K562 (cell line): ENCODE measurements at regions not wholly inside any gene's neighbourhood (a gene's known extent, or its start where the extent isn't known, plus 50 kb on each side); places are given as distances from the start of the nearest gene placed in this dataset.

Experiments
- ATAC-seq: fragments of 200-7000 bp; cut with Tn5 transposase; 3 replicates; pipeline ENCODE4 v1.9.1; 2020; ENCODE audit warnings: moderate library complexity
- BruUV-seq: library from RNA; stranded (reverse); fragments of 400-500 nt; replicated peaks from 2 replicates; lab custom pipeline; 2021; lab: Mats Ljungman, UMichigan
- CTCF ChIA-PET: fragments of 300-600 bp; formaldehyde crosslinking; extraction: SDS; loops from one replicate; lab custom pipeline; 2021; ENCODE audit warnings: low intra/inter-chr PET ratio; lab: Yijun Ruan, JAX
- POLR2A ChIA-PET: fragments of 300-600, 350-650 bp; sonication (Branson Sonifier 250); formaldehyde crosslinking; extraction: SDS; loops from one replicate; lab custom pipeline; 2021; ENCODE audit warnings: antibody characterized with exemption, inconsistent platforms; lab: Yijun Ruan, JAX
- DNase-seq, 4 experiments: peaks; one replicate each; pipeline versions ENCODE4 v3.0.0 to v3.0.0-alpha.2; 2011 to 2018; ENCODE audit warnings: low spot score in 3 of 4, mixed read lengths in 3 of 4; ENCODE audit errors: extremely low read depth in 1 of 4
- FAIRE-seq: peaks from 2 replicates; lab custom pipeline; 2011; peaks lifted over from hg19 to GRCh38; lab: Jason Lieb, UNC
- H2AFZ ChIP-seq: 2 replicates; pipeline ENCODE4 v1.6.0; 2011; ENCODE audit warnings: low read depth, low read length, control low read depth, inconsistent platforms
- H3K27ac ChIP-seq: fragments of 200-600 bp; 3 replicates; pipeline ENCODE4 v1.8.0; 2011; ENCODE audit warnings: low read depth, mild to moderate bottlenecking, control low read depth, inconsistent platforms, low read length, moderate library complexity, mixed read lengths; ENCODE audit errors: extremely low read depth
- H3K27me3 ChIP-seq, 2 experiments: fragments of 300-600 bp in 1 of 2; 2 replicates in 1 of 2; 3 replicates in 1 of 2; pipeline versions ENCODE4 v1.6.0 to v1.8.0; 2011; ENCODE audit warnings: inconsistent platforms in 2 of 2, low read length in 2 of 2, mild to moderate bottlenecking in 1 of 2, mixed read lengths in 1 of 2, moderate library complexity in 1 of 2; ENCODE audit not compliant: control insufficient read depth in 2 of 2, insufficient read depth in 2 of 2
- H3K36me3 ChIP-seq: fragments of 300-600 bp; 3 replicates; pipeline ENCODE4 v1.8.0; 2011; ENCODE audit warnings: mild to moderate bottlenecking, low read length, inconsistent platforms; ENCODE audit not compliant: control insufficient read depth, insufficient read depth
- H3K4me1 ChIP-seq, 2 experiments: fragments of 200-600 bp in 1 of 2; replicated peaks in 1 of 2; 2 replicates in 1 of 2; 3 replicates in 1 of 2; pipeline versions ENCODE4 v1.5.1 to v1.8.0; 2011; ENCODE audit warnings: inconsistent platforms in 2 of 2, low read length in 2 of 2, mild to moderate bottlenecking in 1 of 2, mixed read lengths in 1 of 2, moderate library complexity in 1 of 2; ENCODE audit not compliant: control insufficient read depth in 2 of 2, insufficient read depth in 2 of 2
- H3K4me2 ChIP-seq: 2 replicates; pipeline ENCODE4 v1.6.1; 2011; ENCODE audit warnings: low read length, control low read depth, inconsistent platforms, mixed read lengths; ENCODE audit not compliant: insufficient read depth
- H3K4me3 ChIP-seq: fragments of 200-600 bp; sonication (generic), shearing (Covaris generic); 2 replicates; pipeline ENCODE4 v1.5.1; 2016; ENCODE audit warnings: control low read depth, inconsistent platforms
- H3K79me2 ChIP-seq: fragments of 200-600 bp; 3 replicates; pipeline ENCODE4 v1.8.0; 2011; ENCODE audit warnings: low read length, inconsistent platforms; ENCODE audit not compliant: control insufficient read depth, insufficient read depth
- H3K9ac ChIP-seq, 2 experiments: 2 replicates each; pipeline versions ENCODE4 v1.6.0 to v1.6.1; 2011; ENCODE audit warnings: low read depth in 2 of 2, low read length in 2 of 2, control low read depth in 1 of 2, inconsistent platforms in 1 of 2, mild to moderate bottlenecking in 1 of 2, mixed read lengths in 1 of 2; ENCODE audit not compliant: insufficient read depth in 1 of 2
- H3K9me1 ChIP-seq: one replicate; pipeline ENCODE4 v1.6.0; 2011; ENCODE audit warnings: inconsistent platforms, mild to moderate bottlenecking, low read length, moderate library complexity; ENCODE audit not compliant: control insufficient read depth, insufficient read depth
- H3K9me3 ChIP-seq: replicated peaks from 2 replicates; pipeline ENCODE4 v1.5.1; 2011; ENCODE audit warnings: low read depth, low read length, inconsistent platforms; ENCODE audit not compliant: control insufficient read depth, insufficient read depth
- H4K20me1 ChIP-seq: replicated peaks from 2 replicates; pipeline ENCODE4 v1.6.1; 2011; ENCODE audit warnings: low read length, inconsistent platforms, mixed read lengths; ENCODE audit not compliant: control insufficient read depth, insufficient read depth
- BRF1 ChIP-seq: IDR thresholded peaks from 3 replicates; pipeline ENCODE4 v1.6.1; 2011; ENCODE audit warnings: borderline replicate concordance, mild to moderate bottlenecking; ENCODE audit not compliant: insufficient read length; ENCODE audit errors: extremely low read depth
- BRF2 ChIP-seq: IDR thresholded peaks from 3 replicates; pipeline ENCODE4 v1.6.1; 2011; ENCODE audit warnings: borderline replicate concordance, mild to moderate bottlenecking; ENCODE audit not compliant: insufficient read length, insufficient read depth
- CBX8 ChIP-seq: fragments of 200-600 bp; sonication (generic); IDR thresholded peaks from 2 replicates; pipeline ENCODE4 v1.6.1; 2012; ENCODE audit warnings: borderline replicate concordance, mixed run types, low read depth, mild to moderate bottlenecking, moderate library complexity, mixed read lengths, low read length, control low read depth, inconsistent platforms; ENCODE audit not compliant: poor library complexity, severe bottlenecking; ENCODE audit errors: extremely low read depth
- CCAR2 ChIP-seq: fragments of 200-400 bp; formaldehyde crosslinking; IDR thresholded peaks from 2 replicates; pipeline ENCODE4 v1.6.1; 2017; ENCODE audit warnings: mild to moderate bottlenecking, low read depth, low read length
- CTCF ChIP-seq, 3 experiments: IDR thresholded peaks in 2 of 3; conservative IDR thresholded peaks in 1 of 3; 2 replicates each; pipeline ENCODE4 v1.5.1; 2011 to 2012; ENCODE audit warnings: low read length in 3 of 3, mild to moderate bottlenecking in 3 of 3, control low read depth in 2 of 3, improper control_type of control experiment in 1 of 3, inconsistent platforms in 1 of 3, low read depth in 1 of 3, mixed read lengths in 1 of 3, moderate library complexity in 1 of 3; ENCODE audit not compliant: insufficient read depth in 2 of 3
- CTCFL ChIP-seq: IDR thresholded peaks from 2 replicates; pipeline ENCODE4 v1.6.1; 2011; ENCODE audit warnings: borderline replicate concordance, low read depth, mild to moderate bottlenecking, moderate library complexity, low read length; ENCODE audit not compliant: insufficient read depth, poor library complexity, severe bottlenecking
- HDGF ChIP-seq: fragments of 450-650 bp; IDR thresholded peaks from 2 replicates; pipeline ENCODE4 v1.6.1; 2016
- MAFK ChIP-seq: IDR thresholded peaks from 2 replicates; pipeline ENCODE4 v1.6.1; 2011; ENCODE audit warnings: low read length, improper control_type of control experiment
- MAZ ChIP-seq, 2 experiments: fragments of 450-650 bp in 1 of 2; sonication (generic) in 1 of 2; formaldehyde crosslinking; IDR thresholded peaks in 1 of 2; conservative IDR thresholded peaks in 1 of 2; 2 replicates each; pipeline versions ENCODE4 v1.4.0 to v1.5.0; 2020; ENCODE audit warnings: mild to moderate bottlenecking in 1 of 2, missing genetic modification reagents in 1 of 2
- NR2C1 ChIP-seq, 2 experiments: fragments of 450-650 bp; IDR thresholded peaks; 2 replicates each; pipeline ENCODE4 v1.6.1; 2017; ENCODE audit warnings: mild to moderate bottlenecking in 2 of 2, antibody characterized with exemption in 1 of 2, inconsistent platforms in 1 of 2, missing compliant biosample characterization in 1 of 2, missing genetic modification characterization in 1 of 2
- NUFIP1 ChIP-seq: fragments of 450-650 bp; IDR thresholded peaks from 2 replicates; pipeline ENCODE4 v1.6.1; 2018; ENCODE audit not compliant: partially characterized antibody
- STAT5B ChIP-seq: fragments of 250-450 bp; sonication (Bioruptor Pico); IDR thresholded peaks from 2 replicates; pipeline ENCODE4 v1.8.0; 2021; ENCODE audit warnings: mild to moderate bottlenecking, inconsistent platforms
- TARDBP ChIP-seq: fragments of 450-650 bp; IDR thresholded peaks from 2 replicates; pipeline ENCODE4 v1.6.1; 2016
- ZNF143 ChIP-seq: sonication (generic); formaldehyde crosslinking; IDR thresholded peaks from 2 replicates; pipeline ENCODE4 v1.9.0; 2022; ENCODE audit warnings: mild to moderate bottlenecking, missing genetic modification reagents
- WGBS: fragments of 100-300 bp; shearing (Covaris generic); methylation state at CpG from one replicate; pipeline ENCODE4 v1.1.6; 2016; ENCODE audit warnings: low coverage, mixed read lengths; ENCODE audit not compliant: insufficient coverage; ENCODE audit errors: missing lambda C conversion rate; 5-methylcytosine and 5-hydroxymethylcytosine counted together
- in situ Hi-C: fragments of 300-500 bp; cut with MboI; formaldehyde crosslinking; loops from 4 replicates; pipeline ENCODE4 v1.15.0; 2018; ENCODE audit warnings: inconsistent platforms, mixed read lengths
- intact Hi-C: fragments of 100-400 bp; cut with micrococcal nuclease; formaldehyde crosslinking; loops from 2 replicates; pipeline ENCODE4 v1.14.2; 2022

DNA sequence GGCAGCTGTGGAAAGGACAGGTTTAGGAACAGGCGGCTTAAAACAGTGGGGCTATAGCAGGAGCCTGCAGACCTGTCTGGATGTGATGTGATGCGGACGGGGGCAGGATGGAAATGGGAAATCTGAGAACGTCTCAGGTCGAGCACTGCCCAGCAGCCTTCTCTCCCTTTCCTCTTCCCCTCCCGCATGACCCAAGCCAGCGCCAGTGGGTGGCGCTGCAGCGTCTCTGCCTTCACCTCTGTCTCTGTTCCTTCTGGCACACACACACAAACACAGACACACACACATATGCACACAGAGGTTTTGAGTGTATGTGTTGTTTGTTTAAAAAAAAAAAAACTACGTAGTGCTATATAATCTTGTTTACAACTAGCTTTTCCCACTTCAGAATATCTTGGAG lies 82.0 kb upstream of the SLC66A3 start (continued):
- TF ChIP-seq CTCF (IDR thresholded peaks at IDR 0.05 in 2 of 3, conservative IDR thresholded peaks at IDR 0.05 in 1 of 3; ENCODE audit: insufficient read depth in 2 of 3, low read depth in 1 of 3, low read length in 3 of 3) (peak; percentile 67 to 78 (median 70)), MAZ (CRISPR knock-in tag; conservative IDR thresholded peaks at IDR 0.05 in 1 of 2, IDR thresholded peaks at IDR 0.05 in 1 of 2) (0 out of 4 replicates have a peak, but pooled peaks of 1 of the 2 experiments have one; percentile 28), NR2C1 (IDR thresholded peaks at IDR 0.05) (no peak), NR2C1 (tag; IDR thresholded peaks at IDR 0.05) (no peak), CTCFL (peak; percentile 71)

- no peaks in the 10 kb centered on the region; a peak in 1 of 5 replicates for H3K4me1 ChIP-seq
- no peak overlapping the region for H3K4me3 ChIP-seq
- no peaks in the 10 kb centered on the region for H3K79me2 ChIP-seq
- ChIA-PET POLR2A (no interaction called here), CTCF (no interaction called here)
- no peak overlapping the region for H3K9ac ChIP-seq
- H2AFZ ChIP-seq: no peak overlapping the region
- no peaks in the 10 kb centered on the region; the same call in 1 of the 2 replicates for H4K20me1 ChIP-seq
- H3K27ac ChIP-seq: no peak overlapping the region
- no peak overlapping the region for H3K4me2 ChIP-seq
- no peak for DNase-seq
- FAIRE-seq: no peak
- ATAC-seq: no peak
- in situ Hi-C loops: no loop called here
- 8% methylated on average over 7 of the region's 7 CpGs for WGBS
- intact Hi-C loops: loop anchor here (1.0 to 5.0 kb wide), 3 partner anchors 54 to 511 kb away; no protein-coding TSS in a partner anchor
- H3K36me3 ChIP-seq: no peaks in the 10 kb centered on the region
- H3K27me3 ChIP-seq: peaks cover 8 to 54% of the 10 kb centered on the region in 2 experiments; a peak in 4 of 5 replicates
- BruUV-seq: no TSS peak
- no peaks in the 10 kb centered on the region for H3K9me1 ChIP-seq
- no peaks in the 10 kb centered on the region for H3K9me3 ChIP-seq
- TF ChIP-seq CBX8 (no peak), BRF2 (no peak), NUFIP1 (no peak), TARDBP (no peak), HDGF (no peak), CCAR2 (no peak), ZNF143 (CRISPR knock-in tag) (no peak), STAT5B (no peak), MAFK (no peak), BRF1 (no peak)
Observed at GRCh38 chr2:11073776-11074175, 81.5 kb upstream of the SLC66A3 start.
